ENCODE measurements at regions not wholly inside any gene's neighbourhood (a gene's known extent, or its start where the extent isn't known, plus 50 kb on each side); places are given as distances from the start of the nearest gene placed in this dataset.
A peak's percentile ranks its signal among the peaks of the same experiment; 100 is the strongest.

GRCh38 chr13:111911121-111911720 lies 155.7 kb upstream of the SOX1 start:
- Histone ChIP-seq H3K9me3 (ENCODE audit: control insufficient read depth in 2 of 3, insufficient read depth in 1 of 3, low read length in 3 of 3) (no peaks in the 10 kb centered on the region), H3K36me3 (ENCODE audit: control insufficient read depth in 2 of 3, insufficient read depth in 3 of 3, low read length in 3 of 3) (no peaks in the 10 kb centered on the region), H3K27me3 (ENCODE audit: control insufficient read depth, insufficient read depth, low read length) (no peaks in the 10 kb centered on the region), H3K9ac (ENCODE audit: low read length in 3 of 3) (no peak overlapping the region), H3K4me3 (ENCODE audit: low read length in 3 of 3) (no peak overlapping the region), H3K27ac (ENCODE audit: low read depth in 2 of 2, low read length in 2 of 2) (no peak overlapping the region), H3K4me1 (ENCODE audit: control insufficient read depth in 2 of 3, insufficient read depth in 2 of 3, low read depth in 1 of 3, low read length in 3 of 3) (no peaks in the 10 kb centered on the region)
- intact Hi-C loops (cut with DNase I): no loop called here
- no peak for FAIRE-seq
- TF ChIP-seq CTCF (IDR thresholded peaks at IDR 0.05; ENCODE audit: borderline replicate concordance, extremely low read depth, insufficient read depth): no peak
- peak in 1 of 5 donors; percentile 19 for DNase-seq

DNA sequence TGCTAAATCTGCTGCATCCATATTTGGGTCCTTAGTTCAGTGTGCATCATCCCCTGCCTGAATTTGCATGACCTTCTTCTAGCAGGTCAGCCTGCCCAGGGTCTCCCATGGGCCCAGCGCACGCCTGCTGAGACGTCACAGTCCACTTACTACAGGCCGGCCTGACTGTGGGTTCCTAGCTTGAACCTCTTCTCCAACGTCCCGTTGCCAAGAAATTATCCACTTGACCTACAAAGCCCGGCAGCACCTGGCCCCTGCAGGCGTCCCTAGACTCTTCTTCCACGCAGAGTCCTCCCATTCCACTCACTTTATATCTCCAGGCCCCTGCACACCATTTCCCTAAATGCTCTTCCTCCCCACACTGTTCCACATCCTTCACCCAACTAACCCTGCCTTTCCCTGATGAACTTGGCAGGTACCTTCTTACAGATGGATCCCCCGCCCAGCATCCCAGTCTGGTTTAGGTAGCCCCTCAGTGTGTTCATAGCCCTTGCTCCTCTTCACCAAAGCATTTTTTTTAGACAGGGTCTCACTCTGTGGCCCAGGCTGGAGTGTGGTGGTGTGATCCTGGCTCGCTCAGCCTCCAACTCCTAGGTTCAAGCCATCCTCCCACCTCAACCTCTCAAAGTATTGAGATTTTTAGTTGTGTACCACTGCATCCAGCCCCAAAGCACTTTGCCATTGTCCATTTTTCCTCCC lies 155.0 kb upstream of the SOX1 start:
- Histone ChIP-seq H3K27me3 (ENCODE audit: control insufficient read depth, insufficient read depth, low read length) (no peaks in the 10 kb centered on the region), H3K9ac (ENCODE audit: low read length in 3 of 3) (no peak overlapping the region), H3K4me3 (ENCODE audit: low read length in 3 of 3) (no peak overlapping the region), H3K9me3 (ENCODE audit: control insufficient read depth in 2 of 3, insufficient read depth in 1 of 3, low read length in 3 of 3) (no peaks in the 10 kb centered on the region), H3K36me3 (ENCODE audit: control insufficient read depth in 2 of 3, insufficient read depth in 3 of 3, low read length in 3 of 3) (no peaks in the 10 kb centered on the region), H3K4me1 (ENCODE audit: control insufficient read depth in 2 of 3, insufficient read depth in 2 of 3, low read depth in 1 of 3, low read length in 3 of 3) (no peaks in the 10 kb centered on the region), H3K27ac (ENCODE audit: low read depth in 2 of 2, low read length in 2 of 2) (no peak overlapping the region)
- intact Hi-C loops (cut with DNase I): no loop called here
- FAIRE-seq (no peak), DNase-seq (peak in 1 of 5 donors; percentile 12)
- TF ChIP-seq CTCF (IDR thresholded peaks at IDR 0.05; ENCODE audit: borderline replicate concordance, extremely low read depth, insufficient read depth): no peak

DNA sequence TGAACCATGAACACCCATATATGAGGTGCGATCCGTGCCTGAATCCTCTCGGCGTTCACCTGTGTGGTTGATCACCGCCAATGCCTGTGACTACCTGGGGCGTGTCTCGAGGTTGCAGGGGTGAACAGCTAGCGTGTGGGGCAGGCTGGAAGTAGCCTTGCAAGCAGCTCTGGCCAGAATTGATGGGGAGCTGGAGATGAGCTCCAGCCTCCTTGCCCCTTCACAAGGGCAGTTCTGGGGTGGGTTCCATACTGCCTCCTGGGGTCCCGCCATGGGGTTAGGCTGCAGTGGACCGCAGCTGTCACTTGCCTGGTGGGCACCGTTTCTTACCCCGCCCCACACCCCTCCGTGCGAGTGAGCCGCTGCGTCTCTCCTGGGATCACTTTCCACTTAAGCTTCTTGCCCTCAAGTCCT lies 154.5 kb upstream of the SOX1 start:
- Histone ChIP-seq H3K27me3 (ENCODE audit: control insufficient read depth, insufficient read depth, low read length) (no peaks in the 10 kb centered on the region), H3K9me3 (ENCODE audit: control insufficient read depth in 2 of 3, insufficient read depth in 1 of 3, low read length in 3 of 3) (no peaks in the 10 kb centered on the region), H3K36me3 (ENCODE audit: control insufficient read depth in 2 of 3, insufficient read depth in 3 of 3, low read length in 3 of 3) (no peaks in the 10 kb centered on the region), H3K4me3 (ENCODE audit: low read length in 3 of 3) (no peak overlapping the region), H3K27ac (ENCODE audit: low read depth in 2 of 2, low read length in 2 of 2) (no peak overlapping the region), H3K4me1 (ENCODE audit: control insufficient read depth in 2 of 3, insufficient read depth in 2 of 3, low read depth in 1 of 3, low read length in 3 of 3) (no peaks in the 10 kb centered on the region), H3K9ac (ENCODE audit: low read length in 3 of 3) (no peak overlapping the region)
- intact Hi-C loops (cut with DNase I): no loop called here
- FAIRE-seq (no peak), DNase-seq (peak in 1 of 5 donors; percentile 32)
- TF ChIP-seq CTCF (IDR thresholded peaks at IDR 0.05; ENCODE audit: borderline replicate concordance, extremely low read depth, insufficient read depth): no peak

Data from kidney (tissue), 13 donors.